ENCODE measurements at regions not wholly inside any gene's neighbourhood (a gene's known extent, or its start where the extent isn't known, plus 50 kb on each side); places are given as distances from the start of the nearest gene placed in this dataset.

DNA sequence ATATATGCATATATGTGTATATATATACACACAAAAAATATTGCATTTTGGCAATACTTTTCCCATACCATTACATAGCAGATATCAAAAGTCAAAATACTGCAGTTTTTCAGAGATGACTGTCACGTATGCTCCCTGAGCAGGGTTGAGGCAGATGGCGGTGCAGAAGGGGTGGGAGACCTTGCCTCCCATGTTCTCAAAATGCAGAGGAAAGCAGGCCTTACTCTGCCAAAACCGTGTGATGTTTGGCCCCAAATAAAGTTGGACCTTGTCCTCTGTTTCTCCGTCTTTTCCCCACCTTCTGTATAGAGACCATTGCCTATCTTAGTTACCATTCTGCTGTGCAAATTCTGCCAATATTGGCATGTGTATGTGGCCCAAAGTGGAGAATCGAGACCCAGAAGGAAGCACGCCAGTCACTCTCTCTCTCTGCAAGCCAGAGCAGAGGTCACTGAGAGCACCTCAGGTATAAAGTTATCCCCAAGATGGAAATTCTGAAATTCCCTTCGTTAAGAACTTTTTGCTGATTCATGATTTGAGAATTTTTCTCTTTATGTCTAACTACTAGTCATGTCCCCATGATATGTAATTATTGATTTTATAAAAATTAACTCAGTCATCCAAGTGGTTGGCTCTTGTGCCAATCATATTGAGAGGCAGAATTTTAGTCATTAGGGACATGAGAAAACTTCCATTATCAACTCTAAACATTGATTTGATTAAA, 898.8 kb downstream of the EPHA4 start:
- Histone ChIP-seq H3K27me3 (ENCODE audit: control insufficient read depth, low read length) (no peaks in the 10 kb centered on the region), H4K20me1 (ENCODE audit: control insufficient read depth, insufficient read depth, low read depth, low read length) (no peaks in the 10 kb centered on the region), H3K4me3 (ENCODE audit: low read length) (no peak overlapping the region), H3K9me3 (ENCODE audit: control insufficient read depth, insufficient read depth, low read length) (no peaks in the 10 kb centered on the region), H3K36me3 (ENCODE audit: control insufficient read depth, low read length) (no peaks in the 10 kb centered on the region), H3K4me2 (ENCODE audit: low read length) (no peak overlapping the region), H3F3A (ENCODE audit: control insufficient read depth, insufficient read depth) (no peaks in the 10 kb centered on the region), H3K79me2 (ENCODE audit: control insufficient read depth, low read length) (no peaks in the 10 kb centered on the region), H3K4me1 (ENCODE audit: control insufficient read depth, low read length) (no peaks in the 10 kb centered on the region), H3K9me2 (replicated peaks; ENCODE audit: control insufficient read depth, low read length) (no peaks in the 10 kb centered on the region), H3K27ac (ENCODE audit: low read depth, low read length) (no peak overlapping the region)
- TF ChIP-seq, protein P1, sequence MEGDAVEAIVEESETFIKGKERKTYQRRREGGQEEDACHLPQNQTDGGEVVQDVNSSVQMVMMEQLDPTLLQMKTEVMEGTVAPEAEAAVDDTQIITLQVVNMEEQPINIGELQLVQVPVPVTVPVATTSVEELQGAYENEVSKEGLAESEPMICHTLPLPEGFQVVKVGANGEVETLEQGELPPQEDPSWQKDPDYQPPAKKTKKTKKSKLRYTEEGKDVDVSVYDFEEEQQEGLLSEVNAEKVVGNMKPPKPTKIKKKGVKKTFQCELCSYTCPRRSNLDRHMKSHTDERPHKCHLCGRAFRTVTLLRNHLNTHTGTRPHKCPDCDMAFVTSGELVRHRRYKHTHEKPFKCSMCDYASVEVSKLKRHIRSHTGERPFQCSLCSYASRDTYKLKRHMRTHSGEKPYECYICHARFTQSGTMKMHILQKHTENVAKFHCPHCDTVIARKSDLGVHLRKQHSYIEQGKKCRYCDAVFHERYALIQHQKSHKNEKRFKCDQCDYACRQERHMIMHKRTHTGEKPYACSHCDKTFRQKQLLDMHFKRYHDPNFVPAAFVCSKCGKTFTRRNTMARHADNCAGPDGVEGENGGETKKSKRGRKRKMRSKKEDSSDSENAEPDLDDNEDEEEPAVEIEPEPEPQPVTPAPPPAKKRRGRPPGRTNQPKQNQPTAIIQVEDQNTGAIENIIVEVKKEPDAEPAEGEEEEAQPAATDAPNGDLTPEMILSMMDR (IDR thresholded peaks at IDR 0.05; ENCODE audit: low read depth, low read length, poor library complexity, severe bottlenecking) = no peak
- TF ChIP-seq EZH2phosphoT487 (IDR thresholded peaks at IDR 0.05; ENCODE audit: borderline replicate concordance, low read length) = no peak

DNA sequence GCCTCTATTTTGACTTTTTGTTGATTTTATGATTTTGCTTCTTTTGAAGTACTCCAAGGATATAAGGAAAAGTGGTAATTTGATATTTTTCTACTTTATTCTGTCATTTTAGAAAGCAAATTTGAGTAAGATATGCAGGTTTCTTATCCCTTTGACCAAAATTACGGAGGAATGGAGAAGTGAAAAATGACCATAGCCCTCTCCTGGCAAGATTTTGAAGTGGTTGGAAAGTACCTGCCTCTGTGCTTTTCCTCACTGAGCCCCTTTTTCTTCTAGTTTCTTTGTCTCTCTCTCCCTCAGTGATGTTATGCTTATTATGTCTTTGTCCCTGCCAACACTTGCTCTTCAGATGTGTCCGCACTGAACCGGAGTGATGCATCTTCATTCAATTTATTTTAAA, 898.1 kb downstream of the EPHA4 start:
- H3K27ac ChIP-seq (ENCODE audit: low read depth, low read length) = no peak overlapping the region
- no peaks in the 10 kb centered on the region for H4K20me1 ChIP-seq (ENCODE audit: control insufficient read depth, insufficient read depth, low read depth, low read length)
- H3K4me2 ChIP-seq (ENCODE audit: low read length) = no peak overlapping the region
- H3K4me1 ChIP-seq (ENCODE audit: control insufficient read depth, low read length) = no peaks in the 10 kb centered on the region
- H3K4me3 ChIP-seq (ENCODE audit: low read length) = no peak overlapping the region
- H3K27me3 ChIP-seq (ENCODE audit: control insufficient read depth, low read length) = no peaks in the 10 kb centered on the region
- H3K9me2 ChIP-seq (replicated peaks; ENCODE audit: control insufficient read depth, low read length) = no peaks in the 10 kb centered on the region
- no peaks in the 10 kb centered on the region for H3K9me3 ChIP-seq (ENCODE audit: control insufficient read depth, insufficient read depth, low read length)
- H3F3A ChIP-seq (ENCODE audit: control insufficient read depth, insufficient read depth) = no peaks in the 10 kb centered on the region
- no peak for TF ChIP-seq EZH2phosphoT487 (IDR thresholded peaks at IDR 0.05; ENCODE audit: borderline replicate concordance, low read length)
- TF ChIP-seq, protein P1 (IDR thresholded peaks at IDR 0.05; ENCODE audit: low read depth, low read length, poor library complexity, severe bottlenecking) = no peak
- H3K79me2 ChIP-seq (ENCODE audit: control insufficient read depth, low read length) = no peaks in the 10 kb centered on the region
- no peaks in the 10 kb centered on the region for H3K36me3 ChIP-seq (ENCODE audit: control insufficient read depth, low read length)

DNA sequence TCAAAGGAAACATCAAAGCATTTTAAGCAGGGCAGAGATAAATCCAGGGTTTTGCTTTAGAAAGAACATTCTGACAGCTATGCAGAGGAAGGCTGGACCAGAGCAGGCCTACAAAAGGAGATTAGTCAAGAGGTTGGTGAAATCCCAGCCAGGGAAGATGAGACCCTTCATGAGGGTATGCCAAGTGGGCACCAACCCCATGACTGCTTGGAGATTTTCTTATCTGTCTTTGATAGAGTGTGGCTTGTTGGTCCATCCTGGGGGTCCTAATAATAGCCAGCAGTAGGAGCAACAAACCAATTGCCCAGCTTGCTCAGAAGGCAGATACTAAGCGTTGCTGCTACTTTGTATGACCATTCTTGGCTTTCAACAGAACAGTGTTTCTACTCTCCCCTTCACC, 895.4 kb downstream of the EPHA4 start:
- no peak overlapping the region for H3K27ac ChIP-seq (ENCODE audit: low read depth, low read length)
- H3K27me3 ChIP-seq (ENCODE audit: control insufficient read depth, low read length) = no peaks in the 10 kb centered on the region
- no peaks in the 10 kb centered on the region for H3K36me3 ChIP-seq (ENCODE audit: control insufficient read depth, low read length)
- H3F3A ChIP-seq (ENCODE audit: control insufficient read depth, insufficient read depth) = no peaks in the 10 kb centered on the region
- H4K20me1 ChIP-seq (ENCODE audit: control insufficient read depth, insufficient read depth, low read depth, low read length) = no peaks in the 10 kb centered on the region
- TF ChIP-seq EZH2phosphoT487 (IDR thresholded peaks at IDR 0.05; ENCODE audit: borderline replicate concordance, low read length) = no peak
- TF ChIP-seq, protein P1 (IDR thresholded peaks at IDR 0.05; ENCODE audit: low read depth, low read length, poor library complexity, severe bottlenecking) = no peak
- no peaks in the 10 kb centered on the region for H3K9me2 ChIP-seq (replicated peaks; ENCODE audit: control insufficient read depth, low read length)
- H3K4me3 ChIP-seq (ENCODE audit: low read length) = no peak overlapping the region
- no peaks in the 10 kb centered on the region for H3K79me2 ChIP-seq (ENCODE audit: control insufficient read depth, low read length)
- no peak overlapping the region for H3K4me2 ChIP-seq (ENCODE audit: low read length)
- no peaks in the 10 kb centered on the region for H3K4me1 ChIP-seq (ENCODE audit: control insufficient read depth, low read length)
- no peaks in the 10 kb centered on the region for H3K9me3 ChIP-seq (ENCODE audit: control insufficient read depth, insufficient read depth, low read length)
